Right kidney (tissue), 1 donor: ENCODE measurements at regions not wholly inside any gene's neighbourhood (a gene's known extent, or its start where the extent isn't known, plus 50 kb on each side); places are given as distances from the start of the nearest gene placed in this dataset.

Experiments used
- DNase-seq: peaks from one replicate; pipeline ENCODE4 v3.0.0-alpha.2; 2016

DNA sequence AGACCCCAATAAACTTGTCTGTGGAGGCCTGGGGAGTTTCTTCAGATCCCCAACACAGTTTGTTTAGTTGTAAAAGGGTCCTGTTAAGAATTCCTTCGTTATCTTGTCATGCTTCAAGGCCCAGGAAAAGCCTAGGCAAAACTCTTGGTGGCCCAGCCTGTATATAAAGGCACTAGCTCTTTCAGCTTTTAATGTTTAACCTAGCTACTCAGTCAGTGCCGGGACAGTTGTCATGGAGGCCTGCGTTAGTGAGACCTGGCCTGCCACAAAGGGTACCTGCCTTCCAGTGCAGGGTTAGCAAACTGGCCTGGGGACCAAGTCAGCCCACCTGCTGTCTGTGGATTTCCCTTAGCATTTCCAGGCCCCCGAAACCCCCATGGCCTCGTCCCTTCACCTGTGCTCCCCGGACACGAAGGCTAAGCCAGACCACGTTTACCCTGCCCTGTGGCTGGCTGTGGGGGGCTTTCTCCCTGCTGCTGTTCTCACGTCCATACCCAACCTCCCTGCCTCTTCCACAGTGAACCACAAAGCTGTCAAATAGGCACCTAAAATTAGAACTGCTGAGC, 96.9 kb upstream of the PPP2R2D start:
- DNase-seq = no peak

DNA sequence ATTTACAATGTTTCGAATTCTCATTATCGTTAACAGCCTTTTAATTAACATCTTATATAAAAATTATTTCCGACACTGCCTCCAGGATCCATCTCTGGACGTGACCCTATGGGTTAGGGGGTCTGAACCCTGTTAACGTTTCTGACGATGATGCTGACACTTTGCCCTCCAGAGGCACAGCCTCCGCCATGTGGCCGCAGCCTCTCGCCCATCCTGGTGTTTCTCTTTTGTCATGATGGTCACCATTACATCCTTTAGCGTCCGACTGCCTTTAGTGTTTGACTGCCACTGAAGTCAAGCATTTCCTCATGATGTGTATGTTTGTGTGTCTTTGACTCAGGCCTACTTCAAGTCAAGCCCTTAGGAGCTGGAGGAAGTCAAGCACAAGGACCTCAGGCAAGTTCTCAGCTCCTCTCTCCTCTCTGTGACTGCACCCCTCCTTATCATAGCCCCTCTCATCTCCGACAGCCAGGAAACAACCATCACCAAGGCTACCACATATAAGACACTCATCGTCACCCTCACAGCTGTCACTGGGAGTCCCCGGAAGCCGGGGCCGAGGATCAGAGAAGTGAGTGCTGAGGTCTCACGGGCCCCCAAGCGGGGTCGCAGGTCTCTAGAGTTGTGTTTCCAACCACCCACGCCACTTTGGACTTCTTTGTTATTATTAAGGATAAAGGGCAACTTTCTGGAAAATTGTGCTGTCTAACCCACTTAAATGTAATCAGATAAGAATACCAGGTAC, 96.1 kb upstream of the PPP2R2D start:
- no peak for DNase-seq

- DNase-seq = no peak
Measured at GRCh38 chr10:131805696-131806095, 95.1 kb upstream of the PPP2R2D start.

GRCh38 chr10:131806146-131806545, 94.7 kb upstream of the PPP2R2D start:
- no peak for DNase-seq

DNA sequence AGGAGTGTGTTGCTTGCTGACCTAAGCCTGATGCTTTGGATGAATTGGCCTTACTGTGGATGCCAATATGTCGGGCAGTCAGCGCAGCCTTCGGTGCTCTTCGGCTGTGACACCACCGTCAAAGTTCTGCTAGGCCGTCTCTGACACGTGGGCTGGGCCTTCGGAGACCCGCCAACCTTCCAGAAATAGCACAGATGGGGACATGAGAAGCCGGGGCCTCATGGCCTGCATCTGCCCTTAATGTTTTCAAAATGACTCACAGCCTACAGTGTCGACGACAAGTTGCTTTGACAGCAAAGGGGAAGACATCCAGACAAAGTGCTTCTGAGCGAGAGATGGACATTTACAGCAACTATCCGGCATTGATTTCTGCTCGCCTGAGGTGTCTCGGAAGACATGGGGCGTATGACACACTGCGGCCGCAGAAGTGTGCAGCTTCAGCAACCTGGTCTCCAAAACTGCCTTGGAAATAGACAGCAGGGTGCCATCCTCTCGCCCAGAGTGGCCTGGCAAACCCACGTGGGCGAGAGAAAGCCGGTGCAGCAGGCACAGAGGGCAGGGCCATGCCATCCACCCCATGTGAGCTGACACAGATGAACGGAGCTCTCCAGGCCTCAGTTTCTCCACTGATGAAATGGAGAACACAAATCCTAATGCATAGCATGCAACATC, 94.0 kb upstream of the PPP2R2D start:
- no peak for DNase-seq

- DNase-seq = no peak
Measured at GRCh38 chr10:131808370-131808930, 92.4 kb upstream of the PPP2R2D start.

DNA sequence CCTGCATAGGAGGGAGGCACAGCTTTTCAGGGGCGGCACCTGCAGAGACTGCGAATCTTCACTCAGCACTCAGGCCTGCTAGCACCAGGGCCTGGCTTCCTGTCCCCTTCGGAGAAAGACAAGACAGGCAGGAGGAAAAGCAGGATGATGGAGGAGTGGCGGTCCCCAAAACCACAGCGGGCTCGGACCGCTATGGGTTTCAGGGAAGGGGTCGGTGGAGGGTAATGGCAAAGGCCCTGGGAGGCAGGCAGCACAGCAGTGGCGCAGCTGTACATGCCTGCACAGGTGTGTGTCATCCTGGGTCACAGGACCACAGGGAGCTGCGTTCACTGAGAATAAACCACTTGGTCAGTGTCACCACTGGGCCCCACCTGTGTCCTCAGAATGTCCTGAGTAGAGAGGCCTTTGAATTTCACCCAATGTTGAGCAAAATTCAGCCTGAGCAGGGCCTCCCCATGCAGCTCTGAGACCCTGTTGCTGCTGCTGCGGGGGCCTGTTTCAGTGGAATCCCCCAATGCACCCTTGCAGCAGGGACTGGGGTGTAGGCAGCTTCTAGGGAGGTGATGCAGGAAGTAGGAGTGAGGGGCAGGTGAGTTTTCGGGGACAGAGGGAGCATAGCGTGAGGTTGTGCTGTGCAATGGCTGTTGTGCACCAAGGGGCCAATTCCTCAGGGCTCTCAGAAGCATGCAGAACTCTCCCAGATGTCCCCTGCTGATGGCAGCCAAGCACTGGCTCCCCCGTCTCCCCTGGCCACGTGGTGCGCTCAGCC, 90.6 kb upstream of the PPP2R2D start:
- DNase-seq = no peak

DNA sequence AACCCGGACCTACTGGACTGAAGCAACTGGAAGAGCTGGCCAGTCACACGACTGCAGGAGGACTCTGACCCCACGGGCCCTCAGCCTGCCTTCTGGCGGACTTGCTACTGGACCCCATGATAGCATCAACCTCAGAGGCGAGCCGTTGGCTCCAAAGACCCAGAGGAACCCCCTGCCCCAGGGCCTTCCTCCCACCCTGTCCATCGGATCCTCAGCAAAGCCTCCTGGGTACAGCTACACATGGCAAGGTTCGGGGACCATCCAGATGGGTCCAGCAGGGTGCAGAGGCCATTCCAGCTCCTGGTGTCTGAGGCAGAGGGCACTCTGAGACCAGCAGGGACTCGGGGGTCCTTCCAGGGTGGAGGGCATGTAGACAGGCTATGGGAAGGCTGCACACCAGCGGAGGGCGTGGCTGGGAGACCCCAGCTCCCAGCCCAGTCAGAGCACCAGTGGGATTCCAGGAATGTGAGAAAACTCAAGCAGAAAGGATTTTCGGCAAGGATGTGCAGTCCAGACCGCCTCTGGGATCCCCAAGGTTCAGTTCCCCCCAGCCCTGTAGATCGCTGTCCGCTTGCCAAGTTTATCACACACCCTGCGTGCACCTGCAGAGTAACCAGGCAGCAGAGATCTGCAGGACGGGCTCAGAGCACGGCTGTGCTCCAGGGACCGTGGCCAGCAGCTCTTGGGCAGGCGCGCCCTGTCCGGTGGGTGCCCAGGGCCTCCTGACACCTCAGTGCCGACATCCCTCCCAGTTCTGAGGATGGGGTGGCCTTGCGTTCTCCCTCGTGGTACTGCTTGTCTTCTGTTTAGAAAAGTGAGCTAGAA, 89.8 kb upstream of the PPP2R2D start:
- DNase-seq = no peak

- no peak for DNase-seq
Measured at GRCh38 chr10:131811630-131812403, 89.0 kb upstream of the PPP2R2D start.

DNA sequence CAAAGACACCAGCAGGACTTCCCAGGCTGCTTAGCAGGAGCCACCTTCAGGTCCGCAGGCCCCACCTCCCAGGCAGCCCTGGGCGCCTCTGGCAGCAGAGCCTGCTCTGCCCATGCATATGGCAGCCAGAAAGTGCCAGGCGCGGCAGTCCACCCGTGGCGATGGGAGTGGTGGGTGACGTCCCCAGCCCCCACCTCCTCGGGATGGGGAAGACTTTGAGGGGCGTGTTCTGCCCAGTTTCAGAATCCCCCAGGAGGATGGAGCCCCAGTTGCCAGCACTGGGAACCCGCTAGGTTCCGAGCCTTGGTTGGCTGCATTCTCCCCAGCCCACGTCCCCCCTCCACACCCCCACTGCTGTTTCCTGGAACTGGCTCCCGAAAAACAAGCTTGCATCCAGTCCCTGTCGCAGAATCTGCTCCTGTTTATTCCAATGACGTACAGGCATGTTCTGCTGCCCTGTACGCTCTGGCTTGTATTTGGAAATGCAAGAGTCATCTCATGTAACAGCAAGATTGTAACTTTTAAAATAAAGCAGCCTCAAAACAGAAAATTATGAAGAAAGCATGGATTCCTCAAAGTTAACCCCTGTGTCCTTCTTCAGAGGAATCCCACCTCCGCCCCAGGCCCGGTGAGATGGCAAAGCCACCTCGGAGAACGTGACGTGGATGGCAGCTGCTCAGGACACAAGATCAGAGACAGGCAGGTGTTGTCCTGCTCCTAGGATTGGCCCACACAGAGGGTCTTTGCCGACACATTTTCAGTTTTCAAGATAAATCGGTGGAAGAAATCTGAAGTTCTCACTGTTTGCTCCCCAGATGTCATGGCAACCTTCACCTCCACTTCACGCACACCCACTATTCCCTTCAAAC, 87.8 kb upstream of the PPP2R2D start:
- DNase-seq = no peak

DNA sequence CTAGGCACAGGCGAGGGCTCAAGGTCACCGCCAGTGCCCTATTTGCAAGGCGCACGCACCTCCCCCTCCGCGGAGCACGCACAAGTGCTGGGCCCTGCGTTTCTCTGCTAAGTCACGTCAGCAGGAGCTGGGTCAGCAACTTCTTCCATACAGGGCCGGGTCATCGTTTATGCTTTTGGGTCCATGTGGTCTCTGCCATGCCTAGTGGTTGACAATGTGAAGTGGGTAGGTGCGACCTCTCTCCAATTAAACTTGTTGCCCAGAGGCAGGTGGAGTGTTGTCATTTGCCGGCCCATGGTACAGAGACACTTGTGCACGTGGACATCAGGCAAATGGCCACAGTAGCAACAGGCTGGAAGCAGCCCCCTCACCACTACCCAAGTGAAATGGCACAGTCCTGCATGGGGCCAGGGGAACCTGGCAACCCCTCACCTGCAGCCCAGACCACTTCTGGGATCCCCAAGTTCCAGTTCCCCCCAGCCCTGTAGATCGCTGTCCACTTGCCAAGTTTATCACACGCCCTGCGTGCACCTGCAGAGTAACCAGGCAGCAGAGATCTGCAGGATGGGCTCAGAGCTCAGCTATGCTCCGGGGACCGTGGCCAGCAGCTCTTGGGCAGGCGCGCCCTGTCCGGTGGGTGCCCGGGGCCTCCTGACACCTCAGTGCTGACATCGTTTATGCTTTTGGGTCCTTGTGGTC, 86.1 kb upstream of the PPP2R2D start:
- DNase-seq = no peak

DNA sequence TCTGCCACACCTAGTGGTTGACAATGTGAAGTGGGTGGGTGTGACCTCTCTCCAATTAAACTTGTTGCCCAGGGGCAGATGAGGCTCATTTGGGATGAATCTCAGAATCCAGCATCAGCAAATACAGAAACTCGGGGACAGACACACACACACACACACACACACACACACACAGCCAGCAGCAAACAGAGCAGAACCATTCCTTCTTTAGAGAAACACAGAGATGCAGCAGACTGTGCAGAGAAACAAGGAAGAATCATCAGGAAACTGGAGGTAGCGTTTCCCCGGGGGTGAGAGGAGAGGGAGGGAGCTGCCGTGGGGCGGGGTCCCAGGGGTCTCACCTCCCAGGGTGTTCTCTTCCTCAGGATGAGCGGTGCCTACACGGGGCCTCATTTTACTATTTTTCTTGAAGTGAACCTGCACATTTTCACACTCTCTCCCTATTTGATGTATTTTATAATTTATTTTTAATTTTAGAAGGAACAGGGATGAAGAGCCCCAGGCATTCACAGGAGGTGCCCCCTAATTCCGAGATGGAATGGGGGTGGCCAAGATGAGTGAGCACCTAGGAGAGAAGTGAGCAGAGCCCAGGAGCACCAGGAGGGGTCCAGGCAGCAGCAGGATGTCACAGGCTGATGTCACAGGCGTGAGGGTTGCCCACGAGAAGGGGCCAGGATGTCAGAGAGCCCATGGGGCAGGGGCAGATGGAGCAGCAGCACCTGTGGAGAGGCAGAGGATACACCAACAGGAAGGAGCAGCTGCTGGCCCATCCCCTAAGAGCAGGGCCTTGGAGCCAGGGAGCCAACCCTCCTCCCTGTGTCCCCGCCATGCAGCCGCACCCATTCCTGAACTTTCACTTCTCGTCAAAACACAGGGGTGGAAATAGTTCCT, 85.3 kb upstream of the PPP2R2D start:
- no peak for DNase-seq

- DNase-seq = no peak
Measured at GRCh38 chr10:131816157-131816775, 84.5 kb upstream of the PPP2R2D start.

- no peak for DNase-seq
Measured at GRCh38 chr10:131816941-131817700, 83.7 kb upstream of the PPP2R2D start.

DNA sequence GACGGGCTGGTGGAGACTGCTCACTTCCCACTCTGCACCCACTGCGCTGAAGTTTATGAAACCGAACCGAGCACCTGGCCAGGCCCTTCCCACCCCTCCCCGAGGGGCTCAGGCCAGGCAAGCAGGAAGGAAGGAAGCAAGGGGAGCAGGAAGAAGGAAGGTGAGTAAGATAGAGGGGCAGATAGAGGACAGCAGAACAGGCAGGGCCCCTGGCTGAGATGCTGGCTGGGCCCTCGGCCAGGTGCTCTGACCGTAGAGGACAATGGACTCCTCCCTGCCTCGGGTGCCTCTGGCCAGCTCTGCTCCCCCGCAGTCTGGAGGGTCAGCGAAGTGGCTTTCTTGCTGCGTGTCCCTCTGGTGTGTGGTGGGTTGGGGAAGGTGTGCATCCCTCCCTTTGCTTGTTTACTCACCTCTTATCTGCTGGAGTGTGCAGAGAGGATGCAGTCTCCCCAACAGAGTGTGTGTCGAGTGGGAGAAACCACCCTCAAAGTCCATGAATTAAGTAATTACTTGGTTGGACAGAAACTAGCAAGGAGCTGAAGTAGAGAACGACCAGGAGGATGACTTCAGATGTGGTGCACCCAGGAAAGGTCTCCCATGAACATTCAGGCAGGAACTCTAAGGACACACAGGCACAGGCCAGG, 82.8 kb upstream of the PPP2R2D start:
- no peak for DNase-seq

DNA sequence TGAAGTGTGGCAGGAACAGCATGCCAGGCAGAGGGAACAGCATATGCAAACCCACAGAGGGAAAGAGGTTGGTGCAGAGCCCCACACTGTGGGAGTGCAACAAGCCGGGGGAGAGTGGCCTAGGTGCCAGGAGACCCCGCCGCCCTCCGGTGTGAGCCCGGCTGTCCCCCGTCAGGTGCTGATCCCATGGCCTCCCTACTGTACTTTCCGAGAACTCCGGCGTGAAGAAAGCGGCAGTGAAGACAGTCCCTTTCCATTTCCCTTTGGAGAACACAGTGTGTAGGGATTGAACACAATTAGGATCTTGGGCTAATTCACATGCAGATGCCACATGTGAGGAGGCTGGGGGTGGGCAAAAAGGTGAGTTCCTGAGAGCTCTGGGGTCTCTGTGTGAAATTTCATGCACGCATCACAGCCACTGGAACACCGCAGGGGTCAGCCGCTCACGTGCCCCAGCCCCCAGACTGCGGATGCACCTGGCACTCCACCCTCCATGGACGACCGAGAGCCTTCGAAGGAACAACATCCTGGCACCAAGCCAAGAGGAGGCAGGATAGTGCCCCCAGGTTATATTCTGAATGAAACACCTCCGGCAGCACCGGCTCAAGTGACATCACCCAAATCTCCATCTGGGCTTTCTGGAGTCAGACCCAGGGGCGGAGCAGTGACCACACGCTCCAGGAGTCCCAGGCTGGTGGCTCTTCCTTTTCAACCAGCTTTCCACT, 82.1 kb upstream of the PPP2R2D start:
- no peak for DNase-seq
